Ishikawa (cell line): ENCODE measurements at regions not wholly inside any gene's neighbourhood (a gene's known extent, or its start where the extent isn't known, plus 50 kb on each side); places are given as distances from the start of the nearest gene placed in this dataset.

Experiments used
- CEBPB ChIP-seq: IDR thresholded peaks from 2 replicates; pipeline ENCODE4 v1.6.1; 2012
- CREB1 ChIP-seq: IDR thresholded peaks from 2 replicates; pipeline ENCODE4 v1.6.1; 2012; ENCODE audit warnings: low read depth
- EGR1 ChIP-seq: IDR thresholded peaks from 2 replicates; pipeline ENCODE4 v1.6.1; 2012
- EP300 ChIP-seq: IDR thresholded peaks from 2 replicates; pipeline ENCODE4 v1.6.1; 2012; ENCODE audit warnings: borderline replicate concordance
- MAX ChIP-seq: IDR thresholded peaks from 2 replicates; pipeline ENCODE4 v1.6.1; 2012
- NFIC ChIP-seq: IDR thresholded peaks from 2 replicates; pipeline ENCODE4 v1.6.1; 2012
- RAD21 ChIP-seq: IDR thresholded peaks from 2 replicates; pipeline ENCODE4 v1.6.1; 2012; ENCODE audit warnings: low read depth
- REST ChIP-seq: IDR thresholded peaks from 2 replicates; pipeline ENCODE4 v1.6.1; 2012; ENCODE audit warnings: low read depth, mild to moderate bottlenecking
- TAF1 ChIP-seq: IDR thresholded peaks from 2 replicates; pipeline ENCODE4 v1.6.1; 2012; ENCODE audit warnings: low read depth, mild to moderate bottlenecking
- TEAD4 ChIP-seq: IDR thresholded peaks from 2 replicates; pipeline ENCODE4 v1.6.1; 2012
- USF1 ChIP-seq: IDR thresholded peaks from 2 replicates; pipeline ENCODE4 v1.6.1; 2012
- YY1 ChIP-seq: IDR thresholded peaks from 2 replicates; pipeline ENCODE4 v1.6.1; 2012; ENCODE audit warnings: low read depth
- ZBTB7A ChIP-seq: IDR thresholded peaks from 2 replicates; pipeline ENCODE4 v1.6.1; 2012; ENCODE audit warnings: low read depth

- no peak for TF ChIP-seq USF1
- TF ChIP-seq MAX = no peak
- TF ChIP-seq TAF1 = no peak
- no peak for TF ChIP-seq EP300
- no peak for TF ChIP-seq REST
- TF ChIP-seq CREB1 = no peak
- no peak for TF ChIP-seq EGR1
- no peak for TF ChIP-seq NFIC
- TF ChIP-seq CEBPB = no peak
- TF ChIP-seq ZBTB7A = no peak
- TF ChIP-seq RAD21 = no peak
- TF ChIP-seq YY1 = no peak
- no peak for TF ChIP-seq TEAD4
Observed at GRCh38 chr7:42502022-42502421, 265.0 kb upstream of the GLI3 start.
